GM12865 (cell line): ENCODE measurements at regions not wholly inside any gene's neighbourhood (a gene's known extent, or its start where the extent isn't known, plus 50 kb on each side); places are given as distances from the start of the nearest gene placed in this dataset.

Experiments
- DNase-seq: peaks from one replicate; pipeline ENCODE4 v3.0.0; 2010; ENCODE audit warnings: low read depth
- H3K4me3 ChIP-seq: 2 replicates; pipeline ENCODE4 v1.5.1; 2011; ENCODE audit warnings: mild to moderate bottlenecking, low read depth, low read length, control low read depth
- CTCF ChIP-seq: IDR thresholded peaks from 2 replicates; pipeline ENCODE4 v1.5.1; 2011; ENCODE audit warnings: low read length, control low read depth, low read depth, inconsistent platforms; ENCODE audit not compliant: insufficient read depth; ENCODE audit errors: missing control alignments

GRCh38 chr6:105917038-105917695 is 169.0 kb upstream of the PRDM1 start:
- TF ChIP-seq CTCF = no peak
- no peak for DNase-seq
- H3K4me3 ChIP-seq = no peak overlapping the region

- no peak for DNase-seq
- no peak overlapping the region for H3K4me3 ChIP-seq
- no peak for TF ChIP-seq CTCF
These were observed 175.0 kb upstream of the PRDM1 start for GRCh38 chr6:105911106-105911629.

- no peak for DNase-seq
- no peak overlapping the region for H3K4me3 ChIP-seq
- no peak for TF ChIP-seq CTCF
These were observed 177.0 kb upstream of the PRDM1 start for GRCh38 chr6:105909106-105909505.

- DNase-seq = no peak
- no peak overlapping the region for H3K4me3 ChIP-seq
- TF ChIP-seq CTCF = no peak
These were observed 178.1 kb upstream of the PRDM1 start for GRCh38 chr6:105907991-105908390.

- no peak for TF ChIP-seq CTCF
- no peak for DNase-seq
- no peak overlapping the region for H3K4me3 ChIP-seq
These were observed 178.8 kb upstream of the PRDM1 start for GRCh38 chr6:105907301-105907700.

- no peak overlapping the region for H3K4me3 ChIP-seq
- DNase-seq = no peak
- no peak for TF ChIP-seq CTCF
These were observed 183.6 kb upstream of the PRDM1 start for GRCh38 chr6:105902401-105903031.

- H3K4me3 ChIP-seq = no peak overlapping the region
- no peak for DNase-seq
- no peak for TF ChIP-seq CTCF
These were observed 184.6 kb upstream of the PRDM1 start for GRCh38 chr6:105901583-105901982.
